ENCODE measurements at regions not wholly inside any gene's neighbourhood (a gene's known extent, or its start where the extent isn't known, plus 50 kb on each side); places are given as distances from the start of the nearest gene placed in this dataset.
"Not testable (repeated sequence)": the region's sequence is repeated elsewhere in the genome, so short reads cannot be mapped to it uniquely, and the experiment has no call there.

DNA sequence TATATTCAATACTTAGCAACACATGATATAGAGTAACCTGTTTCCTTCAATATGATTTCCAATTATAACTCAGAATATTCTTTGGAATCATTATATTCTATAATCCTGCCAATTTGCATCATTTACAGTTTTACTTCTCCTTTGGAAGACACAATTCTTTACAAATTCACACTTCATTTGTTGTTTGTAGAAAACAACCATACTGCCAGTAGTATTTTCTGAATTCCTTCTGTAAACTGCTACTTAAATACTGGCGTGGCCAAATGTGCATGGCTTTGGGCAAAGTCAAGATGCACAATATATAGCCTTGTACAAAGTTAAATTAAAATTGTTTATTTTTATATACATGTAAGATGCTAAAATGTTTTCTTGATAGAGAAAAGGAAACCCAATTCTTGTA is 687.1 kb upstream of the NEGR1 start:
- no peak overlapping the region for H3K4me3 ChIP-seq (ENCODE audit: low read length)
- no peak for DNase-seq (ENCODE audit: low read depth)
- TF ChIP-seq, protein P1, sequence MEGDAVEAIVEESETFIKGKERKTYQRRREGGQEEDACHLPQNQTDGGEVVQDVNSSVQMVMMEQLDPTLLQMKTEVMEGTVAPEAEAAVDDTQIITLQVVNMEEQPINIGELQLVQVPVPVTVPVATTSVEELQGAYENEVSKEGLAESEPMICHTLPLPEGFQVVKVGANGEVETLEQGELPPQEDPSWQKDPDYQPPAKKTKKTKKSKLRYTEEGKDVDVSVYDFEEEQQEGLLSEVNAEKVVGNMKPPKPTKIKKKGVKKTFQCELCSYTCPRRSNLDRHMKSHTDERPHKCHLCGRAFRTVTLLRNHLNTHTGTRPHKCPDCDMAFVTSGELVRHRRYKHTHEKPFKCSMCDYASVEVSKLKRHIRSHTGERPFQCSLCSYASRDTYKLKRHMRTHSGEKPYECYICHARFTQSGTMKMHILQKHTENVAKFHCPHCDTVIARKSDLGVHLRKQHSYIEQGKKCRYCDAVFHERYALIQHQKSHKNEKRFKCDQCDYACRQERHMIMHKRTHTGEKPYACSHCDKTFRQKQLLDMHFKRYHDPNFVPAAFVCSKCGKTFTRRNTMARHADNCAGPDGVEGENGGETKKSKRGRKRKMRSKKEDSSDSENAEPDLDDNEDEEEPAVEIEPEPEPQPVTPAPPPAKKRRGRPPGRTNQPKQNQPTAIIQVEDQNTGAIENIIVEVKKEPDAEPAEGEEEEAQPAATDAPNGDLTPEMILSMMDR (conservative IDR thresholded peaks at IDR 0.05; ENCODE audit: low read depth, low read length): no peak

DNA sequence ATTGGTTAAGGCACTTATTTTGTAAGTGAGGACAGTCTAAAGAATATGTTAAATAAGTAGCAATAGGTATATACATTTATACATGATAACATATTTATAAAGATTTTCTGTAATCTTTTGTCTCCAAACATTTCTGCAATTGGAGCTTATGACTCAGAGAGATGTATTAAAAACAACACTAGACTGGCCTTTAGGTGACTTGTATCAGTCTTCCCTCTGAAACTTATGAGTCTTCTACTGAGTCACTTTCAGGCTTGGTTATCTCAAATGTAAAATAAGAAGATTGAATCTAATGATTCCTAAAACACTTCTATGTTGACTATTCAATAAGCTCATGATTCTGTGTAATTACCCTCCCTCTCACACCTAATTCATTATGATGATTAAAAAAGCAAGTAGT is 672.6 kb upstream of the NEGR1 start:
- TF ChIP-seq, protein P1 (conservative IDR thresholded peaks at IDR 0.05; ENCODE audit: low read depth, low read length): no peak
- DNase-seq (ENCODE audit: low read depth): no peak
- no peak overlapping the region for H3K4me3 ChIP-seq (ENCODE audit: low read length)

DNA sequence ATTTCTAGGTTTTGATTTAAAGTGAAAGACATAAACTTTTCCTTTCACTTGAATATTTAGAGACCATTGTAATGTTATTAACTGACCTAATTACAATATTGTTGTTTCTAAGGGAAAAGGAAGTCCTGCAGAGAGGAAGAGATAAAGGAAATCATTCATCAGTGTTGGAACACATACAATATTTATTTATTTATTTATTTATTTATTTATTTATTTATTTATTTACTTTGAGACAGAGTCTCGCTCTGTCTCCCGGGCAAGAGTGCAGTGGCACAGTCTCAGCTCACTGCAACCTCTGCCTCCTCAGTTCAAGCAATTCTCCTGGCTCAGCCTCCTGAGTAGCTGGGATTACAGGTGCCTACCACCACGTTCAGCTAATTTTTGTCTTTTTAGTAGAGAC is 668.6 kb upstream of the NEGR1 start:
- DNase-seq (ENCODE audit: low read depth); H3K4me3 ChIP-seq (ENCODE audit: low read length): not testable (repeated sequence)

DNA sequence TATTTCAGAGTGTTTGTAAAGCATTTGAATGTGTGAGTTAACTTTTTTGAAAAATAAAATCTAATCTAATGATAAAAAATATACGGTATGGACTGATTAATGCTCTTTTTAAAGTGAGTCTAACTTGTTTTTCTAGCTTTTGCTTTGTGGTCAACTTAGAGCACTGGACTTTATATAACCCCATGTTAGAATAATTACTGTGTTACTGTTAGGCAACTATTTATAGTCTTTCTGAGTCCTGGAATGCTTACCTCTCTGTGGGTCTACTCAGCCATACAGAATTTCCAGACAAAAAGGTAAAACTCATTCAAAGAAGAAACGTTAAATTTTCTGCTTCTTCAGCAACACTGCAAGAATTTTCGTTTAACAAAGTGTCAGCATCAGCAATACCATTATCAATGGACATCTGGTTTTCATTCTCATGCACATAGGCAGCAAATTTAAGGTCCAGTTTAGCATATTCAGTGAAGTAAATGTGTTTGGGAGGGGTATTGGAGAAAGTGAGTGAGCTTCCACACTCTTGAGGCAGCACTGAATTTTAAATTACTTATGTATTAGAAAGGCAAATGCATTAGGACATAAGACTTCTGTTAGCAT is 664.7 kb upstream of the NEGR1 start:
- no peak overlapping the region for H3K4me3 ChIP-seq (ENCODE audit: low read length)
- TF ChIP-seq, protein P1 (conservative IDR thresholded peaks at IDR 0.05; ENCODE audit: low read depth, low read length): no peak
- DNase-seq (ENCODE audit: low read depth): peak; percentile 26

DNA sequence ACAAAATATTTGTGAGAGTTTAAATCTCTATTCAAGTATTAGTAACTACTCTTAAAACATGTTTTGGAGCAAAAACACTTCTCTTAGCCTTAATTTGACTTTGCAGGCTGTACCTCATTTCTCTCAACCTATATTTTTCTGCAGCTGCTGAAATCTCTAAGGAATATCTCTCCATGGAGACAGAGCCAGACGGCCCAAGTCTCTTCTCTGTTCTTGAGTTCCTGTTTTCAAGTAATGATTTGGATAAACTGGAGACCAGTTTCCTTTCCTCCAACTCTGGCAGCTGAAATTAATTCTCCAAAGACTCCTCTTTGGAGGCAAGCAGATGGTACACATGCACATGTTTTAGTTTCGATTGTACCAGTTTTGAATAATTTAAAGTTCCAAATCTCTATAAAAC is 659.7 kb upstream of the NEGR1 start:
- H3K4me3 ChIP-seq (ENCODE audit: low read length): no peak overlapping the region
- TF ChIP-seq, protein P1 (conservative IDR thresholded peaks at IDR 0.05; ENCODE audit: low read depth, low read length): no peak
- DNase-seq (ENCODE audit: low read depth): no peak

DNA sequence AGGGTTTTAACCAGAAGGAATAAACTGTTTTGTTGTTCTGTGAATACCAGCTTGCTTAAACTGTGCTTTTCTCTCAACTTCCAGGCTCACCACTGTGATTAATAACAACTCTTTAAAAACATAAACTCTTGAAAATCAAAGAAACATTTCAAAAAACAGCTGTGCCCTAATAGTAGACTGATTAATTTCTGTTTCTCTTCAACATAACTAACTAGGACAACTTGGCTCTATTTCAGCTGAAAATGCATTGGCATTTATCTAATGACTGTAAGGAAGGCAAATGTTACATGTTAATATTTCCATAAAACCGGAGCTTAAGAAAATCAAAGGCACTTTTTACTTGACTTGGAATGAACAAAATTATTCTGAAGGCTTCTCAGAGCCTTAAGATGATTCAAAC is 656.1 kb upstream of the NEGR1 start:
- peak; percentile 15 for DNase-seq (ENCODE audit: low read depth)
- TF ChIP-seq, protein P1 (conservative IDR thresholded peaks at IDR 0.05; ENCODE audit: low read depth, low read length): no peak
- H3K4me3 ChIP-seq (ENCODE audit: low read length): no peak overlapping the region

DNA sequence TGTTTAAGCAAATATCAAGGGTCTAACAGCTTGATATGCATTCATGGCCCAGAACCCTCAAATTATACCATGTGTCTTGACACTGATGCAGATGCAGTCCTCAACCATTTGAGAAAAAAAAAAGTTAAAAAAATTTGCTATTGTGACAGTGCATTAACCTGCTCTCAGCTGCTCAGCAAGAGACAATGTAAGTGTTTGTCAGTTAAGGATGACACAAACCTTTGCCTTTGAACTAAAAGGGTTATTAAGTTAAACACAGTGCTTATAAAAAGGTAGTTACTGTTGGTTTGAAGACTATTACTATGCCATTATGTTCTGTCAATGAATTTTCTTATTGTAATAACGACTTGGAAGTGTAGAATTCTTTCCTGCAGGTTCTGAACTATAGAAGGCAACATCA is 655.6 kb upstream of the NEGR1 start:
- TF ChIP-seq, protein P1 (conservative IDR thresholded peaks at IDR 0.05; ENCODE audit: low read depth, low read length): no peak

DNA sequence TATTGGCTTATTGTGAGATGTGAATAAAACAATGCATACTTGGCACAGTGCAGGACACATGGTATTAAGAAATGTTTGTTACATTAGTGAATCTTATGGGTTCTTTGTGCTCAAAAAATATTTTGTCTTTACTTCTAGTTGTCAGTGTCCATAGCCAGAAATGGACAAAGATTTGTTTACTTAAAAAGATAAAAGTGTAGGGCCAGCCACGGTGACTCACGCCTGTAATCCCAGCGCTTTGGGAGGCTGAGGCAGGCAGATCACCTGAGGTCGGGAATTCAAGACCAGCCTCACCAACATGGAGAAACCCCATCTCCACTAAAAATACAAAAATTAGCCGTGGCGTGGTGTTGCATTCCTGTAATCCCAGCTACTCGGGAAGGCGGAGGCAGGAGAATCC is 654.6 kb upstream of the NEGR1 start:
- TF ChIP-seq, protein P1 (conservative IDR thresholded peaks at IDR 0.05; ENCODE audit: low read depth, low read length): no peak
- no peak for DNase-seq (ENCODE audit: low read depth)
- H3K4me3 ChIP-seq (ENCODE audit: low read length): no peak overlapping the region

More for the DNA sequence above, 655.6 kb upstream of the NEGR1 start:
- H3K4me3 ChIP-seq (ENCODE audit: low read length): no peak overlapping the region
- DNase-seq (ENCODE audit: low read depth): no peak

Data from retinal pigment epithelial cell (primary cell).